Fibroblast of lung (primary cell): ENCODE measurements at regions not wholly inside any gene's neighbourhood (a gene's known extent, or its start where the extent isn't known, plus 50 kb on each side); places are given as distances from the start of the nearest gene placed in this dataset.

Experiments used
- CTCF ChIP-seq, 2 donors: IDR thresholded peaks in 1 of 2; conservative IDR thresholded peaks in 1 of 2; 1 replicate in 1 of 2; 2 replicates in 1 of 2; pipeline ENCODE4 v1.5.1; 2011 to 2012; ENCODE audit warnings: low read length in 2 of 2, control low read depth in 1 of 2, inconsistent platforms in 1 of 2, low read depth in 1 of 2, mild to moderate bottlenecking in 1 of 2
- EZH2 ChIP-seq: IDR thresholded peaks from 2 replicates; pipeline ENCODE4 v1.5.1; 2012; ENCODE audit warnings: low read length, control low read depth, mild to moderate bottlenecking; ENCODE audit errors: missing control alignments

GRCh38 chr7:367351-367901, 77.5 kb downstream of the FOXL3 start:
- TF ChIP-seq CTCF (conservative IDR thresholded peaks at IDR 0.05 in 1 of 2, IDR thresholded peaks at IDR 0.05 in 1 of 2; ENCODE audit: low read depth in 1 of 2, low read length in 2 of 2) (no peak), EZH2 (no peak)
